T47D (cell line): ENCODE measurements at regions not wholly inside any gene's neighbourhood (a gene's known extent, or its start where the extent isn't known, plus 50 kb on each side); places are given as distances from the start of the nearest gene placed in this dataset.

Experiments used
- DNase-seq, 2 experiments: peaks; one replicate each; pipeline versions ENCODE4 v3.0.0 to v3.0.0-alpha.2; 2011 to 2012; ENCODE audit warnings: low read depth in 1 of 2, low spot score in 1 of 2
- JUND ChIP-seq: IDR thresholded peaks from 2 replicates; pipeline ENCODE4 v1.6.1; 2012; ENCODE audit warnings: low read depth
- in situ Hi-C: cut with HindIII; loops from 2 replicates; pipeline ENCODE4 v1.10.0; 2016; ENCODE audit warnings: low sequenced_read_pairs, low pct_unique_long_range_greater_than_20kb

GRCh38 chr3:5427938-5428337, 240.4 kb downstream of the EDEM1 start:
- no peak for TF ChIP-seq JUND
- DNase-seq = no peak
- in situ Hi-C loops = no loop called here

GRCh38 chr3:5428607-5429516, 241.4 kb downstream of the EDEM1 start:
- in situ Hi-C loops = no loop called here
- no peak for DNase-seq
- TF ChIP-seq JUND = no peak

GRCh38 chr3:5429517-5429890, 242.0 kb downstream of the EDEM1 start:
- in situ Hi-C loops = no loop called here
- no peak for TF ChIP-seq JUND
- no peak for DNase-seq

- TF ChIP-seq JUND = no peak
- in situ Hi-C loops = no loop called here
- DNase-seq = no peak
These were observed 243.2 kb downstream of the EDEM1 start for GRCh38 chr3:5430701-5431100.

- DNase-seq = no peak
- TF ChIP-seq JUND = no peak
- in situ Hi-C loops = no loop called here
These were observed 243.6 kb downstream of the EDEM1 start for GRCh38 chr3:5431146-5431545.

- no peak for TF ChIP-seq JUND
- in situ Hi-C loops = no loop called here
- DNase-seq = no peak
These were observed 244.4 kb downstream of the EDEM1 start for GRCh38 chr3:5431811-5432378.

- no peak for DNase-seq
- TF ChIP-seq JUND = no peak
- in situ Hi-C loops = no loop called here
These were observed 249.8 kb downstream of the EDEM1 start for GRCh38 chr3:5437296-5437782.

- no peak for DNase-seq
- no peak for TF ChIP-seq JUND
- in situ Hi-C loops = no loop called here
These were observed 250.3 kb downstream of the EDEM1 start for GRCh38 chr3:5437783-5438323.

- no peak for DNase-seq
- in situ Hi-C loops = no loop called here
- TF ChIP-seq JUND = no peak
These were observed 253.9 kb downstream of the EDEM1 start for GRCh38 chr3:5441401-5441800.

- no peak for DNase-seq
- no peak for TF ChIP-seq JUND
- in situ Hi-C loops = no loop called here
These were observed 254.7 kb downstream of the EDEM1 start for GRCh38 chr3:5442106-5442785.

GRCh38 chr3:5442786-5443138, 255.3 kb downstream of the EDEM1 start:
- DNase-seq = no peak
- TF ChIP-seq JUND = no peak
- in situ Hi-C loops = no loop called here

GRCh38 chr3:5444253-5444652, 256.7 kb downstream of the EDEM1 start:
- no peak for TF ChIP-seq JUND
- no peak for DNase-seq
- in situ Hi-C loops = no loop called here
